ENCODE measurements at regions not wholly inside any gene's neighbourhood (a gene's known extent, or its start where the extent isn't known, plus 50 kb on each side); places are given as distances from the start of the nearest gene placed in this dataset.

DNA sequence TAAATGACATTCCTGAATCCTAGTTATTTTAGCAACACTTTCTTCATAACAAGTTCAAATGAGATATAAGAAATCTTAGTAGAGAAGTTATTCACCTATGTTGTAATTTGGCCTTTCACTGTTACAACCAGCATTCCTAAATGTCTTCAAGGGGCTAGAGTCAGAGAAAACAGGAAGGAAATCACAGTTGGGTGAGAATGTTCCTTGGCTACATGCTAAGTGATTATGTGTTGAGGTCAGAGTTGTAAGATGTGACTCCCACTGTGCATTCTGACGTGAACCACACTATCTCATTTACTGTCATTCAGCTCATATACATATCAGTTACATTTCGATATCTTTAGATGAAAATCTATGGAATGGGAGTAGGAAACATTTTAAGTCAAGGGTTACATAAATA lies 51.0 kb upstream of the MLIP start:
- no peak for DNase-seq
